Neural crest cell (in vitro differentiated cells): ENCODE measurements at regions not wholly inside any gene's neighbourhood (a gene's known extent, or its start where the extent isn't known, plus 50 kb on each side); places are given as distances from the start of the nearest gene placed in this dataset.

Source experiments
- DNase-seq: peaks from one replicate; pipeline ENCODE4 v3.0.0; 2021; ENCODE audit warnings: low read depth, mixed read lengths, low spot score
- H3K27ac Mint-ChIP-seq: one replicate; pipeline ENCODE4 v1.8.0; 2021; ENCODE audit warnings: mild to moderate bottlenecking, mixed read lengths; ENCODE audit not compliant: unreplicated experiment
- H3K27me3 Mint-ChIP-seq: 2 replicates; pipeline ENCODE4 v1.8.0; 2021; ENCODE audit warnings: low read depth, mild to moderate bottlenecking, mixed read lengths
- H3K36me3 Mint-ChIP-seq: 2 replicates; pipeline ENCODE4 v1.8.0; 2021; ENCODE audit warnings: low read depth, mild to moderate bottlenecking, mixed read lengths
- H3K4me1 Mint-ChIP-seq: 2 replicates; pipeline ENCODE4 v1.8.0; 2021; ENCODE audit warnings: mixed read lengths
- H3K4me3 Mint-ChIP-seq: one replicate; pipeline ENCODE4 v1.8.0; 2021; ENCODE audit warnings: mild to moderate bottlenecking, mixed read lengths
- H3K9me3 Mint-ChIP-seq: 2 replicates; pipeline ENCODE4 v1.8.0; 2021; ENCODE audit warnings: mixed read lengths
- CTCF ChIP-seq: fragments of 200-600 bp; sonication (generic); conservative IDR thresholded peaks from 2 replicates; pipeline ENCODE4 v1.5.0; 2021; ENCODE audit warnings: antibody characterized with exemption, mild to moderate bottlenecking

GRCh38 chr11:10625281-10625981 lies 57.0 kb upstream of the LYVE1 start:
- Mint-ChIP-seq H3K27me3 (no peaks in the 10 kb centered on the region), H3K4me1 (peaks cover 15% of the 10 kb centered on the region), H3K36me3 (no peaks in the 10 kb centered on the region), H3K4me3 (no peak overlapping the region), H3K9me3 (no peaks in the 10 kb centered on the region), H3K27ac (peak overlapping the region; percentile 55)
- no peak for DNase-seq
- TF ChIP-seq CTCF, result no peak

- H3K4me1 Mint-ChIP-seq, result peaks cover 16% of the 10 kb centered on the region
- peak; percentile 22 for DNase-seq
- H3K9me3 Mint-ChIP-seq, result no peaks in the 10 kb centered on the region
- TF ChIP-seq CTCF, result peak; percentile 46
- H3K4me3 Mint-ChIP-seq, result no peak overlapping the region
- no peak overlapping the region for H3K27ac Mint-ChIP-seq
- no peaks in the 10 kb centered on the region for H3K27me3 Mint-ChIP-seq
- no peaks in the 10 kb centered on the region for H3K36me3 Mint-ChIP-seq
Measured at GRCh38 chr11:10623797-10624761, 55.6 kb upstream of the LYVE1 start.

- no peak overlapping the region for H3K4me3 Mint-ChIP-seq
- no peaks in the 10 kb centered on the region for H3K9me3 Mint-ChIP-seq
Measured at GRCh38 chr11:10622957-10623791, 54.7 kb upstream of the LYVE1 start.

GRCh38 chr11:10622108-10622507 lies 53.6 kb upstream of the LYVE1 start:
- Mint-ChIP-seq H3K27ac (no peak overlapping the region), H3K27me3 (no peaks in the 10 kb centered on the region), H3K9me3 (no peaks in the 10 kb centered on the region), H3K4me1 (peaks cover 16% of the 10 kb centered on the region), H3K36me3 (no peaks in the 10 kb centered on the region), H3K4me3 (no peak overlapping the region)
- DNase-seq, result no peak
- no peak for TF ChIP-seq CTCF

More at GRCh38 chr11:10622957-10623791, 54.7 kb upstream of the LYVE1 start:
- no peak for TF ChIP-seq CTCF
- Mint-ChIP-seq H3K36me3 (no peaks in the 10 kb centered on the region), H3K27ac (peak overlapping the region; percentile 75), H3K4me1 (peaks cover 16% of the 10 kb centered on the region), H3K27me3 (no peaks in the 10 kb centered on the region)
- DNase-seq, result no peak

- peaks cover 16% of the 10 kb centered on the region for H3K4me1 Mint-ChIP-seq
- H3K4me3 Mint-ChIP-seq, result no peak overlapping the region
- peaks cover 1% of the 10 kb centered on the region for H3K36me3 Mint-ChIP-seq
- no peak for DNase-seq
- no peaks in the 10 kb centered on the region for H3K27me3 Mint-ChIP-seq
- no peak overlapping the region for H3K27ac Mint-ChIP-seq
- TF ChIP-seq CTCF, result no peak
- peaks cover under 1% of the 10 kb centered on the region for H3K9me3 Mint-ChIP-seq
Measured at GRCh38 chr11:10619131-10619680, 50.7 kb upstream of the LYVE1 start.
